GM21529 (cell line): ENCODE measurements at regions not wholly inside any gene's neighbourhood (a gene's known extent, or its start where the extent isn't known, plus 50 kb on each side); places are given as distances from the start of the nearest gene placed in this dataset.

ENCODE experiments used
- ATAC-seq: cut with Tn5 transposase; IDR thresholded peaks from one replicate; pipeline ENCODE4 v1.9.1; 2021; ENCODE audit not compliant: unreplicated experiment

DNA sequence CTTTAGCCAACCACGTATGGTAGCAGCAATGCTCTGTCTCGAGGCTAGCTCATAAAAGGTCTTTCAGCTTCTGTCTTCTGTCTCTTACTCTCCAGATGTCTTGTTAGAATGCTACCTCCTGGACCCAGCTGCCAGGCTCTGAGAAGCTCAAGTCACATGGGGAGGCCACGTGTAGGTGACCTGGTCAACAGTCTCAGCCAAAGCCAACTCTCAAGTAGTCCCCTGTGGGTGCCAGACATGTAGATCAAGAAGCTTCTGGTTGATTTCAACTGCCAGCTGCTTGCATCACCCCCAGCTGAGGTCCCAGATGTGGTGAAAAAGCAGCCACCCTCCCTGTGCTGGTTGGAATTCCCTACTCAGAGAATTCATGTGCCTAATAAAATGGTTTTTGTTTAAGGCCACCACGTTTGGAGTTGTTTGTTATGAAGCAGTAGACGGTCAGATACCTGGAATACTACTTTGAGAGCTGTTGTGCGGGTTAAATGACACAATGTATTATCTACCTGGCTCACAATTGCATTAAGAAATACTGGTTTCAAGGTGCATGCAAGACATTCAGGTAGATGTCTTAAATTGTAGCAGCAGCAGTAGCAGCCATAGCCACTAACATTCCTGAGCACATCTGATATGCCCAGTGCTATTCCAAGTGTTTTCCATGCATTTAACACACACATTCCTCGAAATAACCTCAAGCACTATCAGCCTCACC lies 131.0 kb upstream of the RFC3 start:
- ATAC-seq, result no peak

DNA sequence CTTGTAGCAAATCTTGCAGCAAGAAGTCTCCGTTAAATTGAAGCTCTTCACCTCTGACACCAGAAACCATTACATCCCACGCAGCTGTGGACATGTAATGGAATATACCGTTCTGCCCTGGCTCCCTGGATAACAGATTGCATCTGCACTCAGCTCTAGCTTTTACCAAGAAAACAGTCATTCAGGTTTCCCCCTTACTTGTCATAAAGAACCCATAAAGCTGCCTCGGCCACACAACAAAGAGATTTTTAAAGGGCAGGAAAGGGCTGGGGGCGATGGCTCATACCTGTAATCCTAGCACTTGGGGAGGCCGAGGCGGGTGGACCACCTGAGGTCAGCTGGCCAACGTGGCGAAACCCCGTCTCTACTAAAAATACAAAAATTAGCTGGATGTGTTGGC lies 127.6 kb upstream of the RFC3 start:
- no peak for ATAC-seq

DNA sequence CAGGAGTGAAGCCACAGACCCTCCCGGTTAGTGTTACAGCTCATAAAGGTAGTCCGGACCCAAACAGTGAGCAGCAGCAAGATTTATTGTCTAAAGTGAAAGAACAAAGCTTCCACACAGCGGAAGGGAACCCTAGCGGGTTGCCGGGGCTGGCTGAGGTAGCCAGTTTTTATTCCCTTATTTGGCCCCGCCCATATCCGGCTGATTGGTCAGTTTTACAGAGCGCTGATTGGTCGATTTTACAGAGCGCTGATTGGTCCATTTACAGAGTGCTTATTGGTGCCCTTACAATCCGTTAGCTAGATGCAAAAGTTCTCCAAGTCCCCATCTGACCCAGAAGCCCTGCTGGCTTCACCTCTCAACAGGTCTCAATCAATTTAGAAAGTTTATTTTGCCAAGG lies 126.0 kb upstream of the RFC3 start:
- ATAC-seq, result no peak

DNA sequence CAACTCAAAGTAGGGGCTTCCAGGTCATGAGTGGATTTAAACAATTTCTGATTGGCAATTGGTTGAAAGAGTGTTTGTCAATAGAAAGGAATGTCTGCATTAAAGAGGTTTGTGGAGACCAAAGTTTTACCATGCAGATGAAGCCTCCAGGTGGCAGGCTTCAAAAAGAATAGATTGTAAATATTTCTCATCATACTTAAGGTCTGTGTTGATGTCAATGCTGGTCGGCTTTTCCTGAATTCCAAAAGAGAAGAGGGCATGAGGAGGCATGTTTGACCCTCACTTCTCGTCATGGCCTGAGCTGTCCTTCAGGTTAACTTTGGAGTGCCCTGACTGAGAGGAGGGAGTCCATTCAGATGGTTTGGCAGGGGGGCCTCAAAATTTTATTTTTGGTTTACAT lies 125.4 kb upstream of the RFC3 start:
- no peak for ATAC-seq

DNA sequence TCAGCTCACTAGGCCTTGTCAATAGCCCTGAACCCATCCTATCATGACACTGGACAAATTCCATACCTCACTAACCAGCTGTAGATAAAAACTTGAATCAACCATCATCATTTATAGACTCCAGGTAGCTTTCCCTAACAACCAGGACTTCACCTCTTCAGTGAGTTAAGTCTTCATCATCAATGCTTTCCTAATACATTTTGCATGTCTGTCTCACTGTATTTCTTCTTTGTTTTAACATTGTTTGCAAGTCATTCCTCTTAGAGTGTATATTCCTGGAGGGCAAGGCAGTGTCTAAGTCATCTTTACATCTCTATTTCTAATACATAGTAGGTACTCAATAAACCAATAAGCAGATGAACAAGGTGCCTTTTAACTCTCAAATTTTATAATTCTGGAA lies 123.4 kb upstream of the RFC3 start:
- ATAC-seq, result no peak

DNA sequence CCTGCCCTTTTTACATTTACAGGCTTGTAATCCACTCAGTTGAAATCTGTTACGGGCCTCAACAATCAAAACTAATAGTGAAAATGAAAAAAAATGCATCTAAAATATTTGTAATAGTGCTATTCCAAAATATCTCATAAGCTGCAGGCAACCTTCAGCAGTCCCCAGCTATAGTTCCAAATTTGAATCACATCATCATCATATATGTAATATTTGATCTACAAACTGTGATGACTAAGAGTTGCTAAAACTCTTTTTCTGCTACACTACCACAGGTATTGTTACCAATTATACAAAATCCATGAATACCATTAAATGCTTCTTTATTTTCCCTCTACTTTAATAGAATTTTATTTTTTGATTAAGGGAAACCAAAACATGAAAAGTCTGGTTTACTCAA lies 121.4 kb upstream of the RFC3 start:
- no peak for ATAC-seq

DNA sequence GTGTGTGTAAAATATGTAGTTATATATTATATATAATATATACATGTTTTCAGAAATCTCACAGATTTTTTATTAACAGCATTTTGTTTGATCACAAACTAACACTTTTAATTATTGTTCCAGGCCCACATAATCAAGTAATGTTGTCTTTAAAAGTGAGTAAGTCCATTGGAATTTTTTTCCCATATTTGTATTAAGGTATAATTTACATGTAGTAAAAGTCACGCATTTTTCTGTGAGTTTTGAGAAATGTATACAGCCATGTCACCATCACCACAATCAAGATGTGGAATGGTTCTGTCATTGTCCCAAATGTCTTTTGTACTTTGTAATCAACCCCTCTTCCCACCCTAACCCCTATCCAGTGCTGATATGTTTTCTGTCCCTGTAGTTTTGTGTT lies 120.0 kb upstream of the RFC3 start:
- ATAC-seq, result no peak

DNA sequence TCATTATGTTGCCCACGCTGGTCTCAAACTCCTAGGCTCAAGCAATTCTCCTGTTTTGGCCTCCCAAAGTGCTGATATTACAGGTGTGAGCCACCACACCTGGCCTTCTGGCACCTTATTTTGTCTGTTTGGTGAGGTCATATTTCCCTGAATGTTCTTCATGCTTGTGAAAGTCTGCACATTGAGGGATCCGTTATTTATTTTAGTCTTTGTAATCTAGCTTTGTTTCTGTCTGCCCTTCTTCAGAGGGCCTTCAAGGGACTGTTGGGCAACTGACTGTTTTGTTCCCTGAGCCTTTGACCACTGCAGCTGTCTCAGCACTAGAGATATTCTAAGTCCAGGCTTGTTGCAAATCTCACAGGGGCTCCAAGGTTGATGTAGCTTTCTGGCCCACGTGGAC lies 110.5 kb upstream of the RFC3 start:
- no peak for ATAC-seq

DNA sequence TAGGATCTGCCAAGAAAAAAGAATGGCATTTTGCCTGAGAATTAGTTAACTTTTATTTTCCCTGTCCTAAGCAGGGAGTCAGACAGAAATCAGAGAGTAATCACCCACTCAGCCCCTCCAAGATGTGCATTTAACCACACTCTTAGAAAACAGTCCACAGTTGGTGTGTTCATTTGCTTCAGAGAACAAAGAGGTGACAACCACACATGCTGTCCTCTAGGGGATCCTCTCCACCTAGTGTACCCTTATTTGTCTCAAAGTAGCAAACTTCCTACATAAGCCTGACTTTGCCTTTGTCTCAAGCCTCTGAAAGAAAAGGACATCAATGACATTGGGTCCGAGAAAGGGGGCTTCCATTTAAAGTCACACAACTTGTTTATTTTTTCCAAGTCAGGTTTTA lies 107.0 kb upstream of the RFC3 start:
- no peak for ATAC-seq

DNA sequence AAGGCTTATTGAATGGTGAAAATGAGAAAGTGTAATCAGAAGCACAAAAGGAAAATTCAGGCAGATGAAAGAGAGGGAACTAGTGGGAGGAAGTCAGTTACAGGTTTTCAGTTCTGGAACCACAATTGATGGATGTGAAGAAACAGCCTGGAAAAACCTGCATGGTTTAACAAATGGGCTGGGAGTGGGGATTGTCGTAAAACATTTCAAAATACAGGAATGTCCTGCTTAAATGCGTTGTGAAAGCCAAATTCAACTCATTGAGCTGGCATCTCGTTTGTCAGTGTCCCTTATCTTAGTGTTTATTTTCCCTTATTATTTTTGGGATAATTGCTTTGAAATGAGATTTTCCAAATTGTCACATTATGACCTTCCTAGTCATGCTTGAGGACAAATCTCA lies 106.5 kb upstream of the RFC3 start:
- no peak for ATAC-seq

DNA sequence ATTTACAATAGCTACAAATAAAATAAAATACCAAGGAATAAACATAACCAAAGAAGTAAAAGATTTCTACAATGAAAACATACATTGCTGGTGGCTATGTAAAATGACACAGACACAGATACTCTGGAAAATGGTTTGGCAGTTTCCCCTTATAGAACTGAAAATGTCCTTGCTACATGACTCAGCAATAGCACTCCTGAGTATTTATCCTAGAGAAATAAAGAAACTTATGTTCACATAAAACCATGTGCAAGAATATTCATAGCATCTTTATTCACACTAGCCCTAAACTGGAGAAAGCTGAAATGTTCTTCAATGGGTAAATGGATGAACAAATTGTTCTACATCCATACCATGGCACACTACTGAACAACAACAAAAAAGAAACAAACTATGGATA lies 100.2 kb upstream of the RFC3 start:
- no peak for ATAC-seq

DNA sequence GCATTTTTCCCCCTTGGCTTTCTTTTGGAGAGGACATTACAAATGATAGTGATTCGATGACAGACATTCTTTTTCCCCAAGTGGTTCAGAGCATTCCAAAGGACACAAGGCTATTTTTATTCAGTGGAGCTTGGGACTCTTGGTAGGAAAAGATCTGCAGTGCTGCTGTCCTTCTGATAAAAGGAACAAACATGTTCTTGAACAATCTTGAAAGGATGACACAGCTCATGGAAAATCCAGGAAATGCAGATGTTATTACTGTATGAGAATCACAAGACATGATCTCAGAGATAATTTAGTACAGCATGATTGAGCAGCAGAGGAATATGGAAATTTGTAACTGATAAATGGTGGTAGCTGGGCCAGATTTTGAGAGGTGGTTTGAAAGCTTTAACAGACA lies 96.2 kb upstream of the RFC3 start:
- no peak for ATAC-seq

DNA sequence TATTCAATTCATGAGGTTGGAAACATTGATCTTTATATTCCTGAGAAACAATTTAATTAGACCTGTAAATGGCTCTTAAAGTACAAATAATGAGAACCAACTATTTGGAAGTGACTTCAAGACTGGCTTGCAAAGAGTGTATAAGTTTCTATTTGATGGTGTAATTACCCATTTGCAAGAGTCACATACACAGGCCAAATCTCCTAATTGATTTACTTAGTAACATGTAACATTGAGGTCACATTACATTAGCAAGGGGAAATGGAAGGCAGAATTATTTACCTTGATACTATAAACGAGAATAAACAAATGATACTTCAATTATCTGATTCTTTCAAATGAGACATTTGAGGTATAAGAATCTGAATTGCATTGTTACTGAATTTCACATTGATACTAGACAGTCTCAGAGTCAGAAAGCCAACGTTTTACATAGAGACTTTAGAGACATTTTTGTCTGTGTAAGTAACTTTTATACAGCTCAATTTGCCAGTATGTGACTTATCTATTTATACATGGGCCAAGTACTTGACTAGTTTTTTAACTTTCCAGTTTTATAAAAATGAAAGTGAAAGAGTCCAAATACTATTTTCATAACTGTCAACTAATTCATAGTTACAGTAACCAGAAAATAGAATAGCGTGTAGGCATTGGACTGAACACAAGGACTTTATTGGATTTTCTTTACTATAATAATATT lies 95.6 kb upstream of the RFC3 start:
- ATAC-seq, result no peak

DNA sequence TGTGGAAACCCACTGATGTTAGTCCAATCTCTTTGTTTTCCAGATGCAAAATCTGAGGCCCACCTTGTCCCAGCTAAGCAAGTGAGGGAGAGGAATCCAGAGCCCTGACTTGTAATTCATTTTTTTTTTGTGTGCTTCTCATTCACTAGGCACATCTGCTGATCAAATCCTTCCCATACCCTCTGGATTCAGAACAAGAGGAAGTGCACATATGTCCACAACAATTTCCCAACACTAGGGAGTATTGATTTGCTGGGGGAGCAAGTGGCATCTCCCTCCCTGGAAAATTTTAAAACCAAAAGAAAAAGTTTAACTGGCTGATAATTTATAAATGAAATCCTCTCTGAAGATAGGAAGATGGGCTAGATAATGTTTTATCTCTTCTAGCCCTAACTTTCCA lies 94.6 kb upstream of the RFC3 start:
- no peak for ATAC-seq

DNA sequence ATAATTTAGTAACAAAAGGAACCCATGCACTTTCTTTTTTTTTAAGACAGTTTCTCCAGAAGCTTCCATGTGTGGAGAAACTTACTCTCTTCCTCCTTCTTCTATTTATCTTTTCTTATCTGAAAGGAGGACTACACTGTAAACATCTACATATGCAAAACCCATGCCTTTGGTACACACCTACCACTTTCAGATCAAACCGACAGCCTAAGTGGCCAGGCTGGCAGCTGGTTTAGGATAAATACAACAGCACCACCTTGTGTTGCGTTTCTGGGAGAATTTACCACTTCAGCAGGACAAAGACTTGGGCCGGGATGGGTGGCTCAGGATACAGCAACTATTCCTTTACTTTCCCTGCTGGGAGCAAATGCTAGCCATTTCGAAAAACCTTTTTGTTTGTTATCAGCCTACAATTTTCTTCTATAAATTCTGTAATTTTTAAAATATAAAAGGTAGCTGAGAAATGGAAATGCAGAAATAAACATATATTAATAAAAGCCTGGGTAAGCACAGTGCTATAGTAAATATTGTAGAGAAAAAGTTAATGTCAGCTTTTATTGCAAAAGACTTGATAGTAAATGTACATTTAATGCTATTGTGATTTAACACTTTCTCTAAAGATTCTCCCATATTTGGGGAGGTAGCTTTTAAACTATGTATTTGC lies 94.0 kb upstream of the RFC3 start:
- peak; percentile 63 for ATAC-seq

DNA sequence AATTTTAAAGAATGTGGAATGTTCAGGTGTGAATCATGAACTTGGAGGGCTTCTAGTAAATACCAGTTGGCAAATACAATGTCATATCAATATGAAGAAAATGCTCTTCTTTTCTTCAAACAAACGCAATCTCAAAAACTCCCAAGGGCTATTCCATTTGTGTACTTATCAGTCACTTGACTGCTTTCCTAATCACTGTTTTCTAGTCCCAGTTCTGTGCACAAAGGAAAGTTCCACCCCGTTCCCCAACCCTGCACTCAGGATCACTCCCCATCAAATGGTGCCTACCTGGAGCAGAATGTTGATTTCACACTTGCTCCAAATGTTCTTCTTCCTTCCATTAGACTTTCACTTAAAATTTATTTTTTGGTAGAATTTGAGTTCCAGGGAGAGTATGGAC lies 92.6 kb upstream of the RFC3 start:
- no peak for ATAC-seq

DNA sequence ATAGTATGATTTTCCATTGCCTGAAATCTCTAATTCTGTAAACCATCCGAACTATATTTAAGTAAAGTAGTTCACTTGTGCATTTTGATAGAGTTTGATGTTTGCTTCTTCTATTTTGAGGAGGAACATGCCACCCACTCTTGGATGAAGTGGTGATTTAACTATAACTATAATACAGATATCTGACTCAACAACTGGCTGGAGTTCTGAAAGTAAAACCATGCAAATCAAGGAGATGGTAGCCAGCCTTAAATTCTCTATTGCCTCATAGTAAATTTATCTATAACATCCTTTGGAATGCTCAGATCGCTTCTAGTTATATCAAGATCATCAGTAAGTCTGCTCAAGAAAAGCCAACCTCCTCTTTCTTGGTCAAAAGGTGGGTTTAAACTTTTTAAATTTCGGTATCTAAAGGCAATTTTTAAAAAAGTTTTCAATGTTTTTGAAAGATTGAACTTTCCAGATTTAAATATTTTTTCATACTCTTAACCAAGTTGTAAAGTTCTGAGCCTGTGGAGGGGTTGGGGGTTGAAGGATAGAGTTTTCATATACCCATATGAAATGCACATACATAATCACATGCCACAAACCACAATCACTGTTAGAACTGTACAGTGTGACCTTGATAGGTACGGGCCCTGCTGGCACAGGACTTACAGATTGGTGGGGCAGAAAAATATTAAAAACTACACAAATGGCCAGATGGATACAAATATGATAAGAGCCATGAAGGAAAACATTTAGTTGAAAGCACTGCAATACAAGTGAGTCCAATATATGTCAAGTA lies 90.5 kb upstream of the RFC3 start:
- no peak for ATAC-seq

DNA sequence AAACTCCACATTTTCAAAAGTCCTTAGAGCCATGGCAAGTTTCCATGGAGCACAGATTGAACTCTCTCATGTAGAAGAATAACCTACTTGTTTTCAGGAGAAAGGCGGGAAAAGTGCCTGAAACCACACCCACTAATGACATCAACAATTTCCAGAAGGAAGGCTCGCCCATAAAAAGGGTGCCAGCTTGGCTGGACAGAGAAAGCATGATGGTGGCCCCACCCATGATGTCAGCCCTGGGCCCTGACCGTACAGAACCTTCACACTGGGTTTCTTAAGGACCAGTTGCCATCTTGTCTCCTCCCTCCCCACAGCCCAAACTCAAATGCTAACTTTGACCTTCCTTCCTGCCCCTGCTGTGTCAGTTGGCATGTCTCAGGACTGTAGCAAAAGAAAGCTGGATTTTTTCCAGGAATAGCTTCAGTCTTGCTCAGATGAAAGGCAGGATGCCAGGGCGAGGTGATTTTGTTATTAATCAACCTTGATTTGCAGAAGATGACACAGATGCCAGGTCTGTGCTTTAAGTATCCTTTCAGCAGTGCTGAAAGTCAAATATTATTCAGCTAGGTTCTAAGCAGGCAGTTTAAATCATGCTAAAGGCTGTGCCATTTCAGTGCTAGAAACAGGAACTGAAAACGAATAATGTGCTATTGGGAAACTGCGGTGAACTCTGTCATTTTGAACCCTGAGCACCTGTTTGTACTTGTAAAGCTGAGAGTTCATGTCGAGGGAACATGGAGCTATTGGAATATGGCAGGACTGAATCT lies 89.5 kb upstream of the RFC3 start:
- peak; percentile 88 for ATAC-seq

DNA sequence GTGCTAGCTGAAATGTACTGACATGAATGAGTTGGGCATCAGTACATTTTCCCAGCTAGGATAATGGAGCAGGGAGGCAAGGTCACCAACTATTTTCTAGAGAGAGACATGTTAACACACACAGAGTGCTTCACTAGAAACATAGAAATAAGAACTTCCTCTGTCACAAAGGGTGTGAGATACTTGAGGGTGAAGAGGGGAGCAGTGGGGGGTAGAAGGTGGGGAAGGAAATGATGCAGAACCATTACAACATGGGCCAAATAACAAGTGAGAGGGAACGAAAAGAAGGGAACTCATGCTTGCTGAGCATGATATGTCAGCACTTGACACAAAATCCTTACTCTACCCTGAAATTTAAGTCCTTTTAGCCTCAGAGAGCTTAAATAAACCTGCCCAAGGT lies 87.8 kb upstream of the RFC3 start:
- ATAC-seq, result no peak

DNA sequence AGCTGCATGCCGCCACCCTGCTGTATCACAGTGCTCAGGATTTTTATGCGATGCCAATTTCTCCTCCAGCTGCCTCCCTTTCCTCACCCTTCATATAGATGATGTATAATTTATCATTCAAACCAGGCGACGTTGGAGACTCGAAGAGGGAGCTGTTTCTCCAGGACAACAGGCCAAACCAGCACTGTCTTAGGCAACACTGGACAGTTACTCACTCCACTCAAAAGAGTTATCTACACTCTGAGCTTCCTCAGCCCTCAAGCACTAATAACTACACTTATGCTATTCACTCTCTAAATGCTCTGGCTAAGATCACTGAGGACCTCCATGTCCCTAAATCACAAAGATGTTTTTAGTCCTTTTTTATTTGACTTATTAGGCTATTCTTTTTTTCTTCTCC lies 87.3 kb upstream of the RFC3 start:
- ATAC-seq, result no peak

DNA sequence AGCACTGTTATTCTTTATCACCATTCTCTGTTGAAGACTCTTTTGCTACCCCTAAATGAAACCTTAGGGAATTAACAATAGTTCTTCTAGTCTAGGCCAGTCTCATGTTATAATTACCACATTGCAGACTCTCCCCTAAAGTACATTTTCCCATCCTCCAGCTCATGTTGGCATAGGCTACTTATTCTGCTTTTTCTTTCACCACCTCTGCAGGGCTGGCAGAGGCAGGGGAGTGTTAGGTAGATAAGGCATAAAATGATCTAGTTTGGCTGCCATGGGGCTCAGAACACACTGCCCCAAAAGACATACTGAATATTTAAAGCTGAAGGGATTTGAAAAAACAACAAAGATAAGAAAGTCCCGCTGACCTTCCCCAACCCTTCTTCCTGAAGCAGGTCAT lies 82.7 kb upstream of the RFC3 start:
- no peak for ATAC-seq
